Endodermal cell (in vitro differentiated cells): ENCODE measurements at regions not wholly inside any gene's neighbourhood (a gene's known extent, or its start where the extent isn't known, plus 50 kb on each side); places are given as distances from the start of the nearest gene placed in this dataset.

Source experiments
- DNase-seq: peaks from one replicate; pipeline ENCODE4 v3.0.0-alpha.2; 2017
- H3K27ac ChIP-seq: 2 replicates; pipeline ENCODE4 v1.5.1; 2013; ENCODE audit warnings: mild to moderate bottlenecking, low read depth, low read length, moderate library complexity
- H3K27me3 ChIP-seq: 2 replicates; pipeline ENCODE4 v1.6.1; 2013; ENCODE audit warnings: mild to moderate bottlenecking, low read length, moderate library complexity; ENCODE audit not compliant: insufficient read depth, control insufficient read depth, poor library complexity, severe bottlenecking
- H3K36me3 ChIP-seq: 2 replicates; pipeline ENCODE4 v1.7.0; 2013; ENCODE audit warnings: mild to moderate bottlenecking, low read length, moderate library complexity; ENCODE audit not compliant: control insufficient read depth, insufficient read depth
- H3K4me1 ChIP-seq: one replicate; pipeline ENCODE4 v1.7.0; 2013; ENCODE audit warnings: low read length; ENCODE audit not compliant: control insufficient read depth, insufficient read depth
- H3K4me3 ChIP-seq: 2 replicates; pipeline ENCODE4 v1.5.1; 2013; ENCODE audit warnings: mild to moderate bottlenecking, low read length, moderate library complexity
- H3K9ac ChIP-seq: 2 replicates; pipeline ENCODE4 v1.6.1; 2013; ENCODE audit warnings: mild to moderate bottlenecking, low read length, moderate library complexity; ENCODE audit not compliant: poor library complexity, severe bottlenecking; ENCODE audit errors: extremely low read depth
- H3K9me3 ChIP-seq: 2 replicates; pipeline ENCODE4 v1.6.1; 2013; ENCODE audit warnings: mild to moderate bottlenecking, low read length, moderate library complexity; ENCODE audit not compliant: control insufficient read depth
- H3K27ac Mint-ChIP-seq: 2 replicates; pipeline ENCODE4 v1.8.0; 2020; ENCODE audit warnings: mixed read lengths
- H3K27me3 Mint-ChIP-seq: 2 replicates; pipeline ENCODE4 v1.8.0; 2021; ENCODE audit warnings: mild to moderate bottlenecking, mixed read lengths; ENCODE audit not compliant: insufficient read depth
- H3K36me3 Mint-ChIP-seq: 2 replicates; pipeline ENCODE4 v1.8.0; 2020; ENCODE audit warnings: low read depth, mixed read lengths
- H3K4me1 Mint-ChIP-seq: 2 replicates; pipeline ENCODE4 v1.8.0; 2020; ENCODE audit warnings: mixed read lengths
- H3K4me3 Mint-ChIP-seq: 2 replicates; pipeline ENCODE4 v1.8.0; 2020; ENCODE audit warnings: mild to moderate bottlenecking, moderate library complexity, mixed read lengths
- H3K9me3 Mint-ChIP-seq: 2 replicates; pipeline ENCODE4 v1.8.0; 2020; ENCODE audit warnings: mild to moderate bottlenecking, mixed read lengths
- WGBS, 2 experiments: methylation state at CpG; one replicate each; pipeline versions ENCODE4 v1.1.5 to v1.1.7; 2013; ENCODE audit warnings: missing lambda C conversion rate in 2 of 2, mixed read lengths in 1 of 2; ENCODE audit not compliant: insufficient coverage in 1 of 2, insufficient read length in 1 of 2; 5-methylcytosine and 5-hydroxymethylcytosine counted together
- TF ChIP-seq, protein P1 (sequence below): fragments of 200-600 bp; sonication (generic); conservative IDR thresholded peaks from 2 replicates; pipeline ENCODE4 v1.5.0; 2021; ENCODE audit warnings: antibody characterized with exemption, mild to moderate bottlenecking

DNA sequence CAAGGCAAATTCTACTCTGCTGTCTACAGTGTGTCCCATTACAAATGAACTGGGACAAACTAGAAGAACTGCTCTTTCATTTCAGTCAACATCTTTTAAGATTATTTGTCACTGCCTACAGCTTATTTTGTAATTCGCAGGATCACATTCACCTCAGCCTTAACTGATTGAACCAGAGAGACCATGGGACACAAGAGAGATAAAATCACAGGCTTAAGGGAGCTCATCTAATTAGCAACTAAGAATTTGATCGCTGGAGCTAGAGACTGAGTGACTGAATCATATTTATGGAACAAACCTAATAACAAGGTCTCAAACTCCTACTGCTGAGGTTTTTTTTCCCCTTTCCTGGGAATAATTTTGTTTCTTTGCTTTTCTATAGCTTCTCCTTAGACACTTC lies 898.2 kb downstream of the PCDH18 start:
- Mint-ChIP-seq H3K4me3 (no peak overlapping the region), H3K4me1 (peaks cover 25% of the 10 kb centered on the region), H3K27ac (no peak overlapping the region), H3K27me3 (no peaks in the 10 kb centered on the region), H3K36me3 (no peaks in the 10 kb centered on the region), H3K9me3 (no peaks in the 10 kb centered on the region)
- TF ChIP-seq, protein P1, sequence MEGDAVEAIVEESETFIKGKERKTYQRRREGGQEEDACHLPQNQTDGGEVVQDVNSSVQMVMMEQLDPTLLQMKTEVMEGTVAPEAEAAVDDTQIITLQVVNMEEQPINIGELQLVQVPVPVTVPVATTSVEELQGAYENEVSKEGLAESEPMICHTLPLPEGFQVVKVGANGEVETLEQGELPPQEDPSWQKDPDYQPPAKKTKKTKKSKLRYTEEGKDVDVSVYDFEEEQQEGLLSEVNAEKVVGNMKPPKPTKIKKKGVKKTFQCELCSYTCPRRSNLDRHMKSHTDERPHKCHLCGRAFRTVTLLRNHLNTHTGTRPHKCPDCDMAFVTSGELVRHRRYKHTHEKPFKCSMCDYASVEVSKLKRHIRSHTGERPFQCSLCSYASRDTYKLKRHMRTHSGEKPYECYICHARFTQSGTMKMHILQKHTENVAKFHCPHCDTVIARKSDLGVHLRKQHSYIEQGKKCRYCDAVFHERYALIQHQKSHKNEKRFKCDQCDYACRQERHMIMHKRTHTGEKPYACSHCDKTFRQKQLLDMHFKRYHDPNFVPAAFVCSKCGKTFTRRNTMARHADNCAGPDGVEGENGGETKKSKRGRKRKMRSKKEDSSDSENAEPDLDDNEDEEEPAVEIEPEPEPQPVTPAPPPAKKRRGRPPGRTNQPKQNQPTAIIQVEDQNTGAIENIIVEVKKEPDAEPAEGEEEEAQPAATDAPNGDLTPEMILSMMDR = no peak
- H3K9ac ChIP-seq = no peak overlapping the region
- no peaks in the 10 kb centered on the region for H3K27me3 ChIP-seq
- H3K9me3 ChIP-seq = no peaks in the 10 kb centered on the region
- 81 to 86% methylated on average over 2 of the region's 2 CpGs for WGBS, 2 experiments
- no peaks in the 10 kb centered on the region for H3K36me3 ChIP-seq
- DNase-seq = no peak
- H3K27ac ChIP-seq = no peak overlapping the region
- peaks cover 6% of the 10 kb centered on the region for H3K4me1 ChIP-seq
- no peak overlapping the region for H3K4me3 ChIP-seq

GRCh38 chr4:136599890-136600289 lies 932.4 kb downstream of the PCDH18 start:
- Mint-ChIP-seq H3K36me3 (no peaks in the 10 kb centered on the region), H3K27me3 (no peaks in the 10 kb centered on the region), H3K4me1 (peaks cover 6% of the 10 kb centered on the region), H3K4me3 (no peak overlapping the region), H3K27ac (no peak overlapping the region), H3K9me3 (peaks cover 6% of the 10 kb centered on the region)
- WGBS, 2 experiments = 90 to 100% methylated on average over 1 to 2 of the region's 3 CpGs
- Histone ChIP-seq H3K9ac (no peak overlapping the region), H3K4me1 (no peaks in the 10 kb centered on the region), H3K4me3 (no peak overlapping the region), H3K36me3 (no peaks in the 10 kb centered on the region), H3K27me3 (no peaks in the 10 kb centered on the region), H3K9me3 (peaks cover 22% of the 10 kb centered on the region), H3K27ac (no peak overlapping the region)
- TF ChIP-seq, protein P1 = no peak
- DNase-seq = no peak

DNA sequence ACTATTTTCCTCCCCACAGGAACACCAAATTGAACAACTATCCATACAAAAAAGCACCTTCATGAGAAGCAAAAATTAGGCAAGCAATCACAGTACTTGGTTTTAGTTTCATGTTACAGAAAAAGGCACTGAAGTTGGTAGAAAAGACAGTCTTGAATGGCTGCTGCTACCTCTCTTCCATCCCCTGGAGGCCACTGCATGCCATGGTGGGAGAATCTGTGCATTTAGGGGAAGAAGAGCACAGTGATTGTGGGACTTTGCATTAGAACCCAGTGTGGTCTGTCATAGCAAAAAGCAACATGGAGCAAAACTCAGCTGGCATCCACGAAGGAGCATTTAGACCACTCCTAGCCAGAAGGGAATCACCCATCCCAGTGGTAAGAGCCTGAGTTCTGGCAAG lies 941.9 kb downstream of the PCDH18 start:
- Mint-ChIP-seq H3K27ac (no peak overlapping the region), H3K36me3 (no peaks in the 10 kb centered on the region), H3K27me3 (no peaks in the 10 kb centered on the region), H3K9me3 (peaks cover 7% of the 10 kb centered on the region), H3K4me3 (no peak overlapping the region), H3K4me1 (peaks cover 6% of the 10 kb centered on the region)
- no peaks in the 10 kb centered on the region for H3K36me3 ChIP-seq
- 86 to 96% methylated on average over 1 of the region's 1 CpG for WGBS, 2 experiments
- H3K4me1 ChIP-seq = no peaks in the 10 kb centered on the region
- TF ChIP-seq, protein P1 = peak; percentile 57
- no peak for DNase-seq
- peaks cover 5% of the 10 kb centered on the region for H3K9me3 ChIP-seq
- no peak overlapping the region for H3K9ac ChIP-seq
- H3K27ac ChIP-seq = no peak overlapping the region
- H3K4me3 ChIP-seq = no peak overlapping the region
- H3K27me3 ChIP-seq = no peaks in the 10 kb centered on the region
